Limb (tissue), 2 donors: ENCODE measurements at regions not wholly inside any gene's neighbourhood (a gene's known extent, or its start where the extent isn't known, plus 50 kb on each side); places are given as distances from the start of the nearest gene placed in this dataset.

Experiments used
- DNase-seq, 2 donors: peaks; one replicate each; pipeline ENCODE4 v3.0.0-alpha.2; 2016; ENCODE audit errors: extremely low spot score in 2 of 2

DNA sequence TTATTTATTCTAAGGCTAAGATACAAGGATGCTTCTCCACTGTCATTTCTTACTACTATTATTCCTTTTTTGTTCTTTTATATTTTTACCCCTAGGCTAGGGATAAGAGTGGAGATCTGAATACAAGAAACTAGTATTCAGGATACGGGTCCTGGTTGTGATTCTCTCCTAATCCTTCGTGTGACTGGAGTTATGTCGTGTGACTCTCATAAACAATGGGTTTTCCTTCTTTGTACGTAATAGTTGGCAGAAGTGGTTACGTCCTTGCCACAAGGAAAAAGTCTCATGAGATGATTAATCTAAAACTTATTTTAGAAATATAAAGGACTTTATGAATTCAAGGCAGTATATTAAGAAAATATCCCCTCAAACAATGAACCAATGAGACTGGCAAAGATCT is 497.2 kb upstream of the FAM241A start:
- DNase-seq = no peak

DNA sequence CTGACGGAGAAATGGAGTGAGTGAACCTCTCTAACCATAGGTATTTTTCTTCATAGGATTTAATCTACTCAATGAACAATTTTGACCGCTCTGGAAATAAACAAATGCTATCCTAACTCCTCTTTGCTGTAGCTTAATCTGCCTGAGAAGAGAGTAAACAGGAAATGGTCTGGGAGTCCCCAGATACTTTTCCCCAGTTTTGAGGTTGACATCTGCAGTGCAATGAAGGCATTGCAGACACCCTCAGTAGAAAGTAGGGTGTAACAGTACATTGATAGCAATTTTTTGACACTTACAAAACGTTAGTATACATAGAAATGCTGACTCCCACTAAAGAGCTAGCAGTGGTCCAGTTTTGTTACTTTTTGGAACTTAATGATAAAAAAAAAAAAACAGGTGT is 495.9 kb upstream of the FAM241A start:
- DNase-seq = no peak

DNA sequence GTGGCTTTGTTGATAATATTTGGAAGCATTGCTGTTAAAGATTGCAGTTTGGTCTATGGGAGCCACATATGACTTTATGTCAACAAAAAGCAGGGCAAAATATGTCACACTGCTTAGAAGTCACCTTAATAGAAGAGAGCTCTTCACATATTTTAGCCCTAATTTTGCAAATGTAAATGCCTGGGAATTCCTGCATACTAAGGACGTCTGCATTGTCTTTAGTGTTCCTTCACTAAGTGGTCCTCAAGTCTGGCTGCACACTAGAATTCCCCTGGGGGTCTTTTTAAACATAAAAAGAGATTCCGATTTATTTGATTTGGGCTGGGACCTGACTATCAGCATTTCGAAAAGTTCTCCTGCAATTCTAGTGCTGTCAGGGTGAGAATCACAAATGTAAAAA is 495.1 kb upstream of the FAM241A start:
- DNase-seq = no peak

DNA sequence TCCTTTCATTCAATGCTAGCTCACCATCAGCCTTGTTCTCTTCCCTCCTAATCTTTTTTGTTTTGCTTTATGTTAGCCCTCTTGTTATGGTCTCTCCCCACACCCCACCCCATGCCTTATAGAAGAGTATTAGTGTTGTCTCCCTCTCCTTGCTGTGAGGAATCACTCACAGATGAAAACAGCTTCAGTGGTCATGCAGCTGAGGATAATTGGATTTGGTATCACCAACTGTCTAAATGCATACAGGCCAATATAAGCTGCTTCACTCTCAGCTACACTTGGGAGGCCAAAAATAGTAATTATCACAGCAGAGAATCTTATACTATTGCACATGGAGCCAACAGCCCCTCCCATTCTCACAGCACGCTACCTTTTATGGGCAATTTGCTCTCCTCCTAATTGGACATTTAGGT is 494.6 kb upstream of the FAM241A start:
- no peak for DNase-seq

DNA sequence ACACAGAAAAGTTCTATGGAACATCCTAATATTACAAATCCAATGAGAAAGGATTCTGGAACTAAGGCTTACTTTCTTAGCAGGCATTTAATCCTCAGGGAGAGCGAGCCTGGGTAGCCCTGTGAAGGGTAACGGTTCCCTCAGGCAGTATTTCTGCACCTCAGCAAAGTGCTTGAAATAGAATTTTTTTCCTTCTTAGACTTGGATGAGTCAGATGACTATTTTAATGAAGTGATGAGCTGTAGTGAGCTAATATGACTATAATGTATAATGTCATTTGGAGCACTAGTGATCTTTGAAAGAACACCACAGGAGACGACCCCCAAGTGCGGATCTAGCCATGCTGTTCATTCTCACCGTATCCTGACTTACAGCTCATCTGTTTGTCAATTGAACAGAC is 493.0 kb upstream of the FAM241A start:
- no peak for DNase-seq

DNA sequence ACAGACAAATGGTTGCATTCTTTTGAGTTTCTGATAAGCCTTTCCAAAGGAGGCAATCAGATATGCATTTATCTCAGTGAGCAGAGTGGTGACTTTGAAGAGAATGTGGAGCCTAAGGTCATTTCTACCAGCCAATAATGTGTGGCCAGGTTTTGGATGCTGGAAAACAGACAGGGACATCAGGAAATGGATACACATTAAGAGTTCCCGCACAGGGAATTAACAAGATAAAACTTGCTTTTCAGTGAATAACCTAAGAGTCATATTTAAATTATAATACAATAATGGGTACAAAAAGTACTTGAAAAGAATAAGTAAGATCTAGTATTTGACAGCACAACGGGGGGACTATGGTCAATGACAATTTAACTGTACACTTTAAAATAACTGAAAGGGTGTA is 492.3 kb upstream of the FAM241A start:
- no peak for DNase-seq

DNA sequence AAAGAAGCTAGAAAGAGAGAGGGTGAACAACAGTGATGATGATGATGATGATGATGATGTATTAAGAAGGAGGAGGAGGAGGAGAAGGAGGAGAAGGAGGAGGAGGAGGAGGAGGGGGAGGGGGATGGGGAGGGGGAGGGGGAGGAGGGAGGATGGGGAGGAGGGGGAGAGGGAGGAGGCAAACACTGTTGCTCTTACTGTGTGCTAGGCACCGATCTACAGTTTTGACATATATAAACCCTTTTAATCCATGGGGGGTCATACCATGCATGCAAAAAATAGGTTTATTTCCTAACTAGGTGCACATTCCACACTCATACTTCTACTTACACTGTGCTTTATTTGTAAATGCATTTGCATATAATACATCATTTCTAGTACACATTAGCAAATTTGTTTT is 482.8 kb upstream of the FAM241A start:
- DNase-seq = no peak

DNA sequence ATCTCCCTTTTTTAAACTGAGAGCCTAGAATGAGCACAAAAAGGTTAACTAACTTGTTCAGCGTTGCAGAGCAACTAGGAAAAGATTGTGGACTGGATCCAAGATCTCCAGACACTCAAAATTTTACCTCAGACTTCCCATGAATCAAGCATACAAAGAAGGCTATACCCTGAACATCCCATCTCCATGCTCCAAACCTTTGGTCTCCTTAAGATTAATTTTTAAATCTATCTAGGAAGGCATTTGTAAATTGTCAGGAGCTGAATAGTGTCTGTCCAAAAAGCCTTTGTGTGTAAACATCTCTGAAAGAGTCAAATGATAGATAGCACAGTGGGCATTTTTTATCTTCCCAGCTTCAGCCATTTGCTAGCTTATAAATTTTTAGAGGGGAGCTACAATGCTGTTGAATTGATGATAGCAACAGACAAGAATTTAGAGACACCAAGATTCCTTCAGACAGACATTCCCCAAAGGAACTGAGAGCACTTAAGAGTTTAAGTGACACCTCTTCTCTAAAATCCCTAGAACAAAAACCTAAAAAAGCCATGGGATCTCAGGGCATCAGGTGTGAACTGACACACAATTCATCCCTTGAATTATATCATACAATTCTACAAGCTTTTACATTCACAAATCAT is 480.8 kb upstream of the FAM241A start:
- DNase-seq = no peak

DNA sequence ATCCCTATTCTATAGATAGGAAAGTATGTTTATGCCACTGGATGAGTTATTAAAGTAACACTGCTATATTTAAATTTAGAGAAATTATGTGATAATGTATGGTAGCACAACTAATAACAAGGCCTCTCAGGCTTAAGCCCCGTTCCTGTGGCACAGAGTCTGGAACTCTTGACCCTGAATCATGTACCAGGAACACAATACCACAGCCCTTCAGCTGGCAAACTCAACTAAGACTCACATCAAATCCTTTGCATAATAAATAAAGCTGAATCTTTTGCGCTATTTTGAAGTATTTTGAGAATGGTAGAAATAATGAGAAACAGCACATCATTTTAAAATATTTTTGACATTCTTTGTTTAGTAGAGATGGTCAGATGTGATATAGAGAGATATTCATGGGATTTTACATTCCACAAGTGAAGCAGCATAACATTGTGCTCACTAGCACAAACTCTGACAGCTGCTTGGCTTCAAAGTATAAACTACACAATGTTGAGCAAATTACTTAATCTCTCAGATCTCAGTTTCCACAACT is 478.4 kb upstream of the FAM241A start:
- no peak for DNase-seq

DNA sequence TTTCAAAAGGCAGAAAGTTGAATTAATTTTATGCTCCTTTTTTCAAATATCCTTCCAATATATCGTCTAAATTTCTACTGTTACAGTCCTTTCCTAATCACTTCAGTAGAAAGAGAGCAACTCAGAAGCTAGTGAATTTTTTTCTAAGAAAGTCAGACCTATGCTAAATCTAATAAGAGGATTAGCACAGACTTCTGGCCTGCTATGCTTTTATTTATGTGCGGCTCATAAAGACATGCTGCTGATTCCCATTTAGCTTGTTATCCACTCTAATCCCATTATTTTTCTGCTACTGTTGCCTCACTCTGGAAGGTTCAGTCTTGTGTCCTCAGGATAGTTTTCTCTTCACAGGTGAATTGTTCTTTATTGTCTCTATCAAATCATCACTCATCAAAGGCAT is 473.5 kb upstream of the FAM241A start:
- no peak for DNase-seq

DNA sequence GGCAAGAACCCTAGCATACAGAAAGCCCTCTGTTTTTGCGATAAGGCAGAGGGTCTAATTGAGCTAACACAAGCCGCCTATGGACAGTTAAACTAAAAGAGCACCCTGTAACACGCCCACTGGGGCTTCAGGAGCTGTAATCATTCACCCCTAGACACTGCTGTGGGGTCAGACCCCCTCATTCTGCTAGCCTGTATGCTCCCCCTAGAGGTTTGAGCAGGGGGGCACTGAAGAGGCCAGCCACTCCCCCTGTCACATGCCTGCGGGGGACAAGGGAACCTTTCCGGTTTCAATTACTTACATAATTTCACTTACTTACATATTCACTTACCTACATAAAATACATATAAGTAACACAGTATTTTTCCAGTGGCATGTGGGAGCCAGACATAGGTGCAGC is 469.5 kb upstream of the FAM241A start:
- no peak for DNase-seq

DNA sequence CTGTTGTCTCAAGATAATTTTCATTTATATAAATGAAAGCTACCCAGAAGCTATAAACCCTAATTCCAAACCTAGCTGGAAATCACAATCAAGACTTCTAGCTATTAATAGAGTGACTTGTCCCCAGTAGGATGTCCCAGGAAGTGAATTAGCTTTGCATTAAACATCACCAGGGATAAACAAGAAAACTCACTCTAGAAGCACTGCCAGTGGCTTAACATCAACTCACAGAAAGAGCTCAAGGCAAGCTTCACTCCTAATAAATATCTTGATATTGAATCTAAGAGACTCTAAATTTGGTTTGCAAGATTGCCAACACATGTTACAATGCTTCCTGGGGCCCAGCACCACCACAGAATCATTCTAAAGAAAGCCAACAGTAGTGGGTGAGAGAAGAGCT is 468.7 kb upstream of the FAM241A start:
- no peak for DNase-seq

DNA sequence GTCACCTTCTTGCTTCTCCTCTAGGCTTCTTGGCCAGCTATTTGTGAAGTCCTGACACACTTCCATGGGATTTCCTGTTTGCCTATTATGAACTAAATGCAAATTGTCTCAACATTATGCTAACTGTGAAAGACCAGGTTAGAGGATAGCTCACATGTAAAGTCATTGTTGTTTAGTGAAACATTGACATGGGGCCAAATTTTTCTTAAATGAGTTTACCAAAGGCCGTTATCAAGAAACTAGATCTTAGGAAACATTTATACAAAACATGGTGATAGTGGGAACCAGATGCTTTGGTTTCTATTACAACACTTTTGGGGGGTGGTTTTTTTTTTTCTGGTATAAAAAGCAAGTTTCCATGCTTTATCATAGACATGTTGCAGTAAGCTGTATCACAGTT is 466.8 kb upstream of the FAM241A start:
- no peak for DNase-seq

DNA sequence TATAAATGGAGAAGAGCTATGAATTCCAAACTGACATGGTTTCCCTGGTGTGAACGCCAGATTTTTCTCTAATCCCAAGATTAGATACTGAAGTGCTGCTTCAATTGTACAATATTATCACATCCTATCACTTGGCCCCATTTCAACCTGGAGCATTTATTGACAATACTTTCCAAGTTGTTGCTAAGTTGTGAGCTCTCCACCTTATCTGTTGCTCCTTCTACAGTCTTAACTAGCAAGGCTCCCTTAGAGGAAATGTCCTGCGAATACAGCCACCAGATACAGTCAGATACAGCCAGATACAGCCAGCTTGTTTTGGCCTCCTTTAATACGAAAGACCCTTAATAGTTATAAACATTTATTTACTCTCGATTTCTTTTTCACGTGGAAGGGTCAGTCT is 466.3 kb upstream of the FAM241A start:
- no peak for DNase-seq

DNA sequence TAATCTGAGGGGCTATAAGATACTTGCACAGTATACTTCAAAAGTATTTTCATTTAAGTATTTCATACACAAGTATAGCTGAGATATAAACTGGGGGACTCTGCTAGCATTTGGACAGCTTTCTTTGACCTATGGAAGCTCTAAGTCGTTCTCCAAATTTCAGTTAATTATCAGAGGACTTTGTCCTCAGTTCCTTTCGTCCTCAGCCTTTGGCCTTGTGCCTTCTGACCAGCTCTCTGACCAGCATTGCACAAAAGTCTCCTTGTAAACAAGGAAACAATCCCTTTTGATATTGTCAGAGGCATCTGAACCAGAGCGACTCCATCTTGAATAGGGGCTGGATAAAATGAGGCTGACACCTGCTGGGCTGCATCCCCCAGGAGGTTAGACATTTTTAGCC is 464.0 kb upstream of the FAM241A start:
- no peak for DNase-seq

DNA sequence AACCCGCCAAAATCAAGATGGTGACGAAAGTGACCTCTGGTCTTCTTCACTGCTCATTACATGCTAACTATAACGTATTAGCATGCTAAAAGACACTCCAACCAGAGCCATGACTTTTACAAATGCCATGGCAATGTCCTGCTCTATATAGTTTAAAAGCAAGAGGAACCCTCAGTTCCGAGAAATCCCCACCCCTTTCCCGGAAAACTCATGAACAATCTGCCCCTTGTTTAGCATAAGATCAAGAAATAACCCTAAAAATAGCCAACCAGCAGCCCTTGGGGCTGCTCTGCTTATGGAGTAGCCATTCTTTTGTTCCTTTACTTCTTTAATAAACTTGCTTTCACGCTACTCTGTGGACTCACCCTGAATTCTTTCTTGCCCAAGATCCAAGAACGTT is 463.5 kb upstream of the FAM241A start:
- no peak for DNase-seq

DNA sequence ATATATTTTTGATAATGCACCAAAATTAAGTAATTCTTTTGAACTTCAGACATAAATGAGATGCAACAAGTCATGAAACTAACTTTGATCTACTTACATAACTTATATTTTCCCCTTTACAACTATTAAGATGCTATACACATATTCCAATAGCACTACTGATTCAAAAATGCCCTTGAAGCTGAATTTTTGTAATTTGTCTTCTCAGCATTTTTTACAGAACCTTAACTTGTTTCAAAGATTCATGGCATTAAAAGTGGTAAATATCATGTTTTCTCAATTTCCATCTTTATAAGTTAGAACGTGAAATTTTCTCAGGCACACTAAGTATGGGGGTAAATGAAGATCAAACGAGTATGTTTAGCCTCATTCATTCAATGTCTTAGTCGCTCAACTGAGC is 460.0 kb upstream of the FAM241A start:
- no peak for DNase-seq

DNA sequence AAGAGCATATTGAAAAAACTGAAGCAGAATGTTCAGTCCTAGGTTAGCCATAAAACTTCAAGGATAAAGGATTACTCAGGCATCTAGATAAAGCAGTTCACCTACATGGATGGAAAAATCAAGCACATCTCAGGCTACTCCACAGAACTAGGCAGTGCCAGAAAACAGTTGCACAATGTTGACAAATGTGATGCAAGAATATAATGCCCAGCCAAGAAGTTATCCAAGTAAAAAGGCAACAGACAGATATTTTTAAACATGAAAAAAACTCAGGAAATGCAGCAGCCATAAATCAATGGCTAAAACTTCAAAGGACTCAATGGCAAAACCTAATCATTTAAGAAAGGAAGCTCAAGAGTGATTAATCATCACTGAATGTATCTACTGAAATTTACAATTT is 456.0 kb upstream of the FAM241A start:
- no peak for DNase-seq

DNA sequence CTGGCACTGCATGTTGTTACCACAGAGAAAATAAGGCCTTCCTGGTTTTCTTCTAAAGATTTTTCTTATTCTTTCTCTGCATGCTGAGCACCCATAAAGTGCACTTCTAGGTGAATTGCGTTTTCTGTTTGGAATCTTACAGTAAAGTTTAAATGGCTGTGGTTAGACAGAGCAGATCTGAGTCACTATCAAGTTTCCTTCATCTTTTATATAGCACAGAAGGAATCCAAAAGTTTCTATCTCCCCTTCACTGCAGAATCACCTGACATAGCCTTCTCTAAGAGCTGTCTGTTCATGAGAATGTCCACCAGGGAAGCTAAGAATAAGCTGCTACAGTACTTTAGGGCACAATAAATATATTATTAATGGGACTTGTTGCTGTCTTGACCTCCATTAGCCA is 455.5 kb upstream of the FAM241A start:
- no peak for DNase-seq

DNA sequence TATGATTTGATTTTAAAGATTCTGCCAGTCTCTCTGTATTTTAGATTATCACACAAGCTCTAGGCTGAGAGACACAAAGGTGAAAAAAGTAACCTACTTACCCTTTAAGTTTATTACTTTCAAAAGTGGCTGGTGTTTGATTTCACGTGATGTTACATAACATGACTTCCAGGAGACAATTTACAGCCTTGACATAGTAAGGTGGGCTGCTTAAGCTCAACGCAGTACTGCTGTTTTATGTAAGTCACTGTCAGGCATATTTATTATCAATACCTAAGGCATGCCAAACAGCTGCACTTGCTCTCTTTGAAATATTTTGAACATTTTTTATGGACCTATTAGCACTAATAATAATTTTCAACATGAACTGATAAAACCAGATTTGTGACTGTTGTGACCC is 451.5 kb upstream of the FAM241A start:
- no peak for DNase-seq

DNA sequence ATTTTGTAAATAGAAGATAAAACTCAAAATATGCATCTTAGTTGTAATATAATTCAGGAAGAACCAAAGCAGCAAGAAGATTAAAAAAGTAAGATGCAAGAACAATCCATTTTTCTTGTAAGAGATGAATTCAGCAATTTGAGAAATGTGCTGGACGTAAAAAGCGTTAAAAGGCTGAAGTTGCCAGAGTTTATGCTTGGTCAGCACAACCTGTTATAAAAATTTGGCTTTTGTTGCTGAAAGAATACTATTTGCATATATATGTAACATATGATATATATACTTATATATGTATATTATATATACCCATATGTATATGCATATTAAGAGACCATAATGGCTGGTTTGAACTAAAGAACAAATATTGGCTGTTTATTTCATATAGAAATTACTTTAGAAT is 449.6 kb upstream of the FAM241A start:
- no peak for DNase-seq

DNA sequence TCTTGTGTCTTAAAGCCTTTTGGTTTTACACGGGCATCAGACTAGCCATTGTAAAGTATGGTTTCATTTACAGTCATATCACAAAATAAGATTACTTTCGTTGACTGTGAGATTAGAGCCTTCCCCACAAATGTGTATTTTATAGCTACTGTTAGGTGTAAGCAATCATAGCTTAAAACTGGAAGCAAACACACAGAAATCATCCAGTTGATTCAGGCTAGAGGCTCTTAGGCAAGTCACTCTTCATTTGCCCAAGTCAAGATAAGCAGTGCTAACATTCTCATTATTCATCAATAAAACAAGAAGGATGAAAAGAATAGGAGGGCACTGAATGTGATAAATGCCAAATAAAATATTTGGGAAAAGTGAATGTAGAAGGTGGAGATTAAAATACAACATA is 448.7 kb upstream of the FAM241A start:
- DNase-seq = no peak

DNA sequence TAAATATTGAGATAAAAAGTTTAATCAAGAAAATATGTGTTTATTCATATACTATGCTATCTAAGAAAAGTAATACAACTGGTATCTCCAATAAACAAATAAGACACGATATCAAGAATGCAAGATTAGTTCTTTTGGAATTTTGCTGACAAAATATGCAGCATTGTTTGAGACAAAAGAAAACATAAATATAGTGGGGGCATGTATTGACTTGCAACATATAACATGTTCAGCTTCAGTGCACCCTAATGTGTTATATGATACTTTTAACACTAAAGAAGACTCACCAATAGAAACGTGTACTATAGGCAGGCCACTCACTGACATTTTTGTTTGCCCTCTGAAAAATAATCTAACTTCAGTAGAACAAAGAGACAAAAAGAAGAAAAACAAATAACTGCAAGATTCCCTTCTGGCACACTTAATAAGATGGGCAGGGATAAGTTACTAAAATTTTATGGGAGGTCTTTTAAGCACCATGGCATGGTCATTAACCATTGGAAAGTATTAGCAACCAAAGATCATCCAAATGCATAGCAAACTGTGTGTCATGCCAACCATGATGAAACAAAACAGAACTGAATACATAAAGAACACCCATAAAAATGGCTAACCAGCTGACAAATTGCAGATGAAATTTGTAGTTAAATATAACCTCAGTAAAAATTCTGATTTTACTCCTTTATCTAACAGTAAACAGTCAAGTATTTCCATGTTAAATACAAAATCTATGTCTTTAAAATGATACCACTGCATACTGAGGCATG is 447.9 kb upstream of the FAM241A start:
- no peak for DNase-seq
